Dermis microvascular lymphatic vessel endothelial cell (primary cell): ENCODE measurements at regions not wholly inside any gene's neighbourhood (a gene's known extent, or its start where the extent isn't known, plus 50 kb on each side); places are given as distances from the start of the nearest gene placed in this dataset.
"Not testable (repeated sequence)": the region's sequence is repeated elsewhere in the genome, so short reads cannot be mapped to it uniquely, and the experiment has no call there.

ENCODE experiments used
- DNase-seq, 2 donors: peaks; one replicate each; pipeline versions ENCODE4 v3.0.0 to v3.0.0-alpha.2; 2010; ENCODE audit warnings: low read depth in 2 of 2

GRCh38 chr6:11848852-11849731 is 70.5 kb upstream of the ADTRP start:
- DNase-seq = peak; percentile 39 to 93

DNA sequence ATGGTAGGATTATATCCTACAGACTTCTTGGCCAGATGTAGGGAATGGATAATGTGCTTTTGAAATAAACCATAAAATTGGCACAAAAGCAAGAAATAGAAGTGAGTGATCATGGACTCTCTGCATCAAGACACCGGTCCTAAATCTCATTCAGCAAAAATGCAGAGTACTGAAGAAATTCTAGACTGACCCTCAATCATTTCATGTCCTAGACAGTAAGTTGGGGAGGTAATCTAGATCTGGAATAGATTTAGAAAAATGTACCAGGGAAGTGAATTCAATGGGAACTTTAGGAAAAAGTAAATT is 69.7 kb upstream of the ADTRP start:
- DNase-seq = no peak

DNA sequence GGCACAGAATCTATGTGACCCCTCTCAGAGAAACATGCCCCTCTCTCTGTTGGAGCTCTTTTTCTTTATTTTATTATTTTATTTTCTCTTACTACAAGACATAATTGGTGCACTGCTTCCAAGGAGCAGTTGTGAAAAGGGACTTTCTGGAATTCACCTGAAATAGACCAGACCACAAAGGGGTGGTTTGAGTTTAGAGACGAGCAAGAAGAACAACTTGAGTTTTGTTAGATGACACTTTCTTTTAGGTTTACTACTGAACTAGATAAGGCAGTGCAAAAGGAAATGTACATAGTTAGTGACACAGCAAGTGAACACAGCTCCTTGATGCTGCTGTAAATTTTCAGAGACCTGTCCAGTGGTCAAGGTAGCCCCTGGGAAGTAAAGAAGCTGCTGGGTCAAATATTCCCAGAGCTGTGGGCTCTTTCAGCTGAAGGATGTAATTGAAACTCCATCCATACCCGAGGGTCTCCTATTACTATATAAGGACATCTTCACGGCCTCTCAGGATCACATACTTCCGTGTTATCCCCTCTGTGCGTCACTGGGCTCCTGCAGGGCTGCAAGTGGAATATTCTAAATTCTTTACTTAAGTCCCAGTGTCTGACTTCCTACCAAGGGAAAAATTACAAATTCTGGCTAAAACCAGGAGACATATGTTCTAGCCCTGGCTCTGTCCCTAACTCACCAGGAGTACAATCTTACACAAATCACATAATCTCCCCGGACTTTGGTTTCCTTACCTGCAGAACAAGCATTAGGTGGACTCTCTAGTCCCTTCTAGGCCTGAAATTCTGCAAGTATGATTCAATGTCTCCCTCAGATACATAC is 69.1 kb upstream of the ADTRP start:
- DNase-seq = no peak

GRCh38 chr6:11847068-11847467 is 68.5 kb upstream of the ADTRP start:
- not testable (repeated sequence) for DNase-seq

DNA sequence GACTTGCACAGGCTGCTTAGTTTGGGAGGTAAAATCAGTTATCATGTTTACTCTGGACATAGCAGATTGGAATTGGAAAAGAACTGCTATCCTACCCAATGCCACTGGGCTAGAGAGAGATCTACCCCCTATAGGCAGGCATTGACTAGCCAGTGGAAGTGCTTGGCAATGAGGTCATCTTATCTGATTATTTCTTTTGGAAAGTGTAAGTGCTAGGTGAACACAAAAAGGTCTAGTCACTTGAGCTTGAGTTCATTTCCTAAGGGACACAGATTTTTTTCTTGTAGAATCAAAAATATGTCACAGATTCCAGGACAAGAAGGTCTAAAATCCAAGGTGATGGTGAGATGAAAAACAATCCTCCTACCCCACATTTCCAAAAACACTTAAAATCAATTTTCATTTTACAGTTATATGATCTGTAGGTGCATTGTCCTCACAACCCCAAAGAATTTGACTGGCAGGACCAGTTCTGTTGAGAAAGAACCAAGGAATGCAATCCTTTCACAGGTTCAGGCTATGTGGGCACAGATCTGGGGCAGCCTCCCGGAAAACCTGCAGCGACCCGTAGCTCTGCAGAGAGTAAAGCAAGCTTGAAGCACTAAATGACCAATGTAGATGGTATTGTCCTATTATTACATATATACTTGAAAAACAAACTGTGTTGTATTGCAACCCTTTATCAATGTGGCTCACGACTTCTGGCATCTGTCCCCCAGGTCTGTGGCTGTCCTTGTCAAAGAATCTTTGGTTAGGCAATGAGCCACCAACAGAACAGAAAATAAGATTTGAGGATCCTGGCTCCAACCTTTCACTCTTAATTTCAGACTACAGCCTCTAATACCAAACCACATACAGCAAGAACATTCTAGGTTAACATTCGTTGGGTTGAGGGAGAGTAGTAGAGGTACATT is 67.3 kb upstream of the ADTRP start:
- DNase-seq = no peak

DNA sequence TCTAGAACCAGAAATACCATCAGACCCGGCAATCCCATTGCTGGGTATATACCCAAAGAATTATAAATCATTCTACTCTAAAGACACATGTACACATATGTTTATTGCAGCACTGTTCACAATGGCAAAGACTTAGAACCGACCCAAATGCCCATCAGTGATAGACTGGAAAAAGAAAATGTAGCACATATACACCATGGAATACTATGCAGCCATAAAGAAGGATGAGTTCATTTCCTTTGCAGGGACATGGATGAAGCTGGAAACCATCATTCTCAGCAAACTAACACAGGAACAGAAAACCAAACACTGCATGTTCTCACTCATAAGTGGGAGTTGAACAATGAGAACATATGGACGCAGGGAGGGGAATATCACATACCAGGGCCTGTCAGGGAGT is 64.2 kb upstream of the ADTRP start:
- not testable (repeated sequence) for DNase-seq

- no peak for DNase-seq
Observed at GRCh38 chr6:11835065-11835464, 56.5 kb upstream of the ADTRP start.

DNA sequence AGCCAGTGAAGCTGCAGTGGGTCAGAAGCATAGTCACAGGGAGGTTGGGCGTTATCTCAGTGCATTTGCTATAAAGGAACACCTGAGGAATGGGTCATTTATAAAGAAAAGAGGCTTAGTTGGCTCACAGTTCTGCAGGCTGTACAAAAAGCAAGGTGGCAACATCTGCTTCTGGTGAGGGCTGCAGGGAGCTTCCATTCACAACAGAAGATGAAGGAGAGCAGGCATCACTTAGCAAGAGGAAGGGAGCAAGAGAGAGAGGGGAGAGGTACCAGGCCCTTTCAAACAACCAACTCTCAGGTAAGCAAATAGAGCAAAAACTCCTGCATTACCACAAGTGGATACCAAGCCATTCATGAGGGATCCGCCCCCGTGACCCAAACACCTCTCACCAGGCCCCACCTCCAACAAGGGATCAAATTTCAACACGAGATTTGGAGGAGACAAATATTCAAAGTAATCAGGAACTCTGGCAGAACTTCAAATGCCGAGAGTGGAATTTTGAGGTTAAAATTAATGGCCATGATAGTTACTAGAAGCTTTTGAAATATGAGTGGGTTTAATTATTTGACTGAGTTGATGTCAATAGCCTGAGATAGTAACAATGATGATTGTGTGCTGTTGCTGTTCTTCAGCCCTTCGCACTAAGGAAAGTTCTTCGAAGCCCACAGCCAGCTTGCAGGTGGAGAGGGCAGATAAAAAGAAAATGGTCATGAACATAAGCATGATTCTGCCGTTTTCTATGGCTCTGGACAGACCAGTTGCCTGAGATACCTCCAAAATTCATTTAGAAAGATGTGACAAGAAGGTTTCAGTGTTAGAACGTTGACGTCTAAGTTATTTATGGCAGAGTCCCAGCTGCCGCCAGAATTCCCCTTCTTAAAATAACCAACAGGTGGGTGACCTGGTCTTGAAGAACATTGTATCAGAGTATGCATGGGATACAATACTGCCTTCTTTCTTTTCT is 55.3 kb upstream of the ADTRP start:
- DNase-seq = no peak

- DNase-seq = no peak
Observed at GRCh38 chr6:11831653-11832052, 53.0 kb upstream of the ADTRP start.

DNA sequence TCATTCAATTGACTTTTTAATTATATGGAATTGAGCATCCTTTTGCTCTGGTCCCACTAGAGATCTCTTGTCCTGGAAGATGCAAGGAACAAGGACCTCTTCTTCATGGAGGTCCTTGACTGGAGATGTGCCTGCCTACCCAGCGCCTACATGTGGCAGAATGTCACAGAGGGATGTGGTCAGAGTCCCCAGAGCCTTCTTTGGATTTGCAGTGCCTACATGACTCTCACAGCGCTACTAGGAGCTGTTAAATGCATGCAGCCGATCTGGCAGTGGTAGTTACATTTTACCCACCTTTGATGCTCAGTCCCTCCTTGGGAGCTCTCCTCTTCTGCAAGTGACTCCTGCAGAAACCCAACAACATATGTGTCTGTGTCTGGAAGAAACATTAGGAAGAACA is 51.9 kb upstream of the ADTRP start:
- DNase-seq = no peak

DNA sequence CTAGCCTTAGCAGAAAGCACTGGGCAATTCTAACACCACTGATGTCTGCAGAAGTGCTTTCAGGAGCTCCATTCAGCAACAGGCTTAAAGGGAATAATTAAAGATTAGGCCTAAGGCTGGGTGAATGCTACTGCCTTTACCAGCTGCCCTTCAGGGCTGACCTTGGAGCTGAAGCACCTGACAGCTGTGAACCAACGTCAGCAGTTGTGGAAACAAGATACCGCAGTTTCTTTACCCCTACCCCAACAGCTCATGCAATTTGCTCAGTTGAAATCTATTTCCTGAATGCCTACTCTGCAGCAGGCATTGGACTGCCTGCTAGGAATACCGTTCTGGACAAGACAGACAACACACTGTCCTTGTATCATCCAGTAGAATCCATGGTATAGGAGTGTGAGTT is 51.5 kb upstream of the ADTRP start:
- DNase-seq = no peak

GRCh38 chr6:11828262-11828870 is 49.8 kb upstream of the ADTRP start:
- DNase-seq = no peak
